Activated CD8-positive, alpha-beta T cell treated with anti-CD3 and anti-CD28 coated beads, Interleukin-2, amount 10 ng/mL, durations not matched to agents 7 days and 5 days (primary cell): ENCODE measurements at regions not wholly inside any gene's neighbourhood (a gene's known extent, or its start where the extent isn't known, plus 50 kb on each side); places are given as distances from the start of the nearest gene placed in this dataset.

Experiments
- ATAC-seq: fragments of 150-1000 bp; cut with Tn5 transposase; one replicate; pipeline ENCODE4 v1.10.0; 2021; ENCODE audit warnings: moderate library complexity
- CTCF ChIA-PET: fragments of 350-600 bp; sonication (Branson Sonifier 250); formaldehyde crosslinking; loops from one replicate; lab custom pipeline; 2021; ENCODE audit warnings: antibody characterized with exemption; lab: Charles Lee
- POLR2A ChIA-PET: fragments of 350-600 bp; sonication (Branson Sonifier 250); formaldehyde crosslinking; loops from one replicate; lab custom pipeline; 2021; ENCODE audit warnings: antibody characterized with exemption; lab: Charles Lee
- DNase-seq: peaks from one replicate; pipeline ENCODE4 v3.0.0-alpha.2; 2020
- H3K27ac Mint-ChIP-seq: one replicate; pipeline ENCODE4 v1.8.0; 2021; ENCODE audit warnings: mild to moderate bottlenecking, mixed read lengths
- H3K27me3 Mint-ChIP-seq: one replicate; pipeline ENCODE4 v1.8.0; 2021; ENCODE audit warnings: low read depth, mixed read lengths
- H3K36me3 Mint-ChIP-seq: one replicate; pipeline ENCODE4 v1.8.0; 2021; ENCODE audit warnings: low read depth, mixed read lengths
- H3K4me1 Mint-ChIP-seq: one replicate; pipeline ENCODE4 v1.8.0; 2021; ENCODE audit warnings: low read depth, mixed read lengths
- H3K4me3 Mint-ChIP-seq: one replicate; pipeline ENCODE4 v1.8.0; 2021; ENCODE audit warnings: mild to moderate bottlenecking, mixed read lengths
- H3K9me3 Mint-ChIP-seq: one replicate; pipeline ENCODE4 v1.8.0; 2022; ENCODE audit warnings: mixed read lengths; ENCODE audit not compliant: insufficient read depth

DNA sequence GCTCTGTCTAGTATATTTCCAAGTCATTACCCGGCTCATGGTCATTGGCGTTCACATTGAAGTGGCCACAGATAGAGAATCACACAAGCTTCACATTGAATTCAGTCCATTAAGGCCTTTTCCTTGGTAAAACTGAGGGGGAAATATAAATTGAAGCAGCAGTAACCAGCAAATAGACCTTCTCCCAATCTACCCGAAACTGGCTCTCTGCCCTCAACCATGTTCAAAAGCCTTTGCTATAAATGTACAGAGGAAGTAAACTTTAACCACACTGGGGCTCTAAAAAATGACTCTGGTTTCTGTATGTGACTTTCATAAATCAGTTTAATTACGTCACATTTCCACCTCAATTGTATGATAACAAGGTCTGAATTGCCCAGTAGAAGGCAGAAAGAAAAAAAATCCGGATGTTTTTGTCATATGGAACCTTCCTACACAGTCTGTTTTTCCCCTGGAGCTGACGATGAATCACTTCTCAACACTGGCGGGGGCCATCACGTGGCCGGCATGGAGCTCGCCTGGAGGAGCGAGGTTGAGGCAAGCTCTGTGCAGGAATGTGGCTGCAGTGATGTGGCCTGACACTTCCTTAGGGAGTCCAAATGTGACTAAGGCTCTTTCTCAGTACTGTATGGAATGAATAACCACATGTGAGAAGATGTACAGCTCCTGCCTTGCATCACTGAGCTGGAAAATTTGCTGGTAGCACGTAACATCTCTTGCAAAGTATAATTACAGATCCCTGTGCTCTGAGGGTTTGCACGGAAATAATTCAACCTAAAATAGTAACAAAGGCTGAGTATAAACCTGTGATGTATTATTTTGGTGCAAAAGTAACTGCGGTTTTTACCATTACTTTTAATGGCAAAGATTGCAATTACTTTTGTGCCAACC lies 58.6 kb upstream of the SNX9 start:
- H3K4me1 Mint-ChIP-seq: peaks cover 72% of the 10 kb centered on the region
- H3K27ac Mint-ChIP-seq: peak overlapping the region; percentile 91
- H3K9me3 Mint-ChIP-seq: no peaks in the 10 kb centered on the region
- no peaks in the 10 kb centered on the region for H3K36me3 Mint-ChIP-seq
- H3K4me3 Mint-ChIP-seq: peak overlapping the region; percentile 46
- POLR2A ChIA-PET: interaction anchor here (0.9 to 1.1 kb wide), 3 partner anchors 36 to 442 kb away, joined by 3 to 4 read pairs (median 4); no protein-coding TSS in a partner anchor
- DNase-seq (peak; percentile 80), ATAC-seq (peak; percentile 68)
- CTCF ChIA-PET: interaction anchor here (1.1 to 6.9 kb wide), 7 partner anchors 9 to 450 kb away, joined by 3 to 79 read pairs (median 6); no protein-coding TSS in a partner anchor
- H3K27me3 Mint-ChIP-seq: peaks cover 4% of the 10 kb centered on the region

DNA sequence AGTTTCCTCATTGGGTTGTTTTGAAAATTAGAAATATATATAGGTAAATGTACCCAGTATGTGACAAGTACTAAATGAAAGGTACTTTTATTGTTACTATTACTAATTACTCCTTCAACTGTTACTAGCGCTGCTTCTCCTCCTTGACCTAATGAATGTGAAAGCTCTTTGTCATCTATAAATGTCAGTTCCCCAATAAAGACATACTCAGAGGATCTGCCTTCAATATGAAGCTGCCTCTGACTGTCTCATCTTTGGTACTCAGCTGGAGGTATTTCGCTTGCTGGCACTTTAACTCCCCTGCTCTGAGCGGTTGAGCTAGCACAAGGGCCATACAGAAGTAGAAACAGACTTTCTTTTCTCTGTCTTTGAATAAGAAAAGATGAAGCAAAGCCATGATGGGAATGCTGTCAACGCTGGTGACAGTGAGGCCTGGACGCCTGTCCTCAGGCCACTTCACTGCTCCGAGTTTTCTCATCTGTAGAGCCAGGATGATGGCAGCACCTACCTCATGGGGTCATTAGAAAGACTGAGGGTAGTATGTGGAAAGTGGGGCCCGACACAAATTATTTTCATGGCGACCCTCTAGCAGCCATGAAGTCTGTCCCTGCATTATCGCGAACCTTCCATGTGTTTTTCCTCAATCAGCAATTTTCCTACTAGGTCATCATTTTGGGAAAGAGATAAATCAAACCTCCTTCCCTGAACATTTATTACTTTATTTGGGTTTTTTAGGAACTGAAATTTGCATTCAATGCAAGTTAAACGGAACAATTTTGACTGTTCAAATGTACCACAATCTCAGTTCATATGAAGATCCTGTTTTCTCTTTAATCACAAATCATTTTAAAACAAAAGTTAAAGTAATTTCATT lies 55.9 kb upstream of the SNX9 start:
- Mint-ChIP-seq H3K27me3 (peaks cover 2% of the 10 kb centered on the region), H3K4me3 (no peak overlapping the region), H3K36me3 (no peaks in the 10 kb centered on the region), H3K9me3 (no peaks in the 10 kb centered on the region), H3K27ac (no peak overlapping the region), H3K4me1 (peaks cover 56% of the 10 kb centered on the region)
- peak; percentile 19 for DNase-seq
- ChIA-PET CTCF (interaction anchor here (2.4 kb wide), 1 partner anchor 11 kb away, joined by 8 read pairs; no protein-coding TSS in a partner anchor), POLR2A (no interaction called here)
- no peak for ATAC-seq

DNA sequence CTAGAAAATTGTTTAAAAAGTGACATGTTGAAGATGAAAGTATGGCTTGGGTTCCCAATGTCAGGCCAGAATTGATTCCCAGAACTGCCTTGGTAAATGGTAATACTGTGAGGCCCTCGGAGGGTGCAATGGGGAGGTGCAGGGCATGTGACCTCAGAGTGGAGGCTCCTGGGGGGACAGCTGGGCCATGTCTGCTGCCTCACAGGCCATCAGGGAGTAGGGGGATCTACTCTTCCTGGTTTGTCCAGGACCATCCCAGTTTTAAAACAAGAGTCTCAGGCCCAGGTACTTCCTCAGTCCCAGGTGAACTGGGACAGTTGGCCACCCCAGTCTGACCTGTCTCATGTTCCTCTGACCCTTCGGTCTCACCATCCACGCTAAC lies 55.3 kb upstream of the SNX9 start:
- H3K4me3 Mint-ChIP-seq: no peak overlapping the region
- H3K27me3 Mint-ChIP-seq: peaks cover 5% of the 10 kb centered on the region
- peaks cover 50% of the 10 kb centered on the region for H3K4me1 Mint-ChIP-seq
- DNase-seq: peak; percentile 17
- H3K27ac Mint-ChIP-seq: no peak overlapping the region
- H3K9me3 Mint-ChIP-seq: no peaks in the 10 kb centered on the region
- no peaks in the 10 kb centered on the region for H3K36me3 Mint-ChIP-seq
- ATAC-seq: no peak
- POLR2A ChIA-PET: no interaction called here
- CTCF ChIA-PET: no interaction called here

DNA sequence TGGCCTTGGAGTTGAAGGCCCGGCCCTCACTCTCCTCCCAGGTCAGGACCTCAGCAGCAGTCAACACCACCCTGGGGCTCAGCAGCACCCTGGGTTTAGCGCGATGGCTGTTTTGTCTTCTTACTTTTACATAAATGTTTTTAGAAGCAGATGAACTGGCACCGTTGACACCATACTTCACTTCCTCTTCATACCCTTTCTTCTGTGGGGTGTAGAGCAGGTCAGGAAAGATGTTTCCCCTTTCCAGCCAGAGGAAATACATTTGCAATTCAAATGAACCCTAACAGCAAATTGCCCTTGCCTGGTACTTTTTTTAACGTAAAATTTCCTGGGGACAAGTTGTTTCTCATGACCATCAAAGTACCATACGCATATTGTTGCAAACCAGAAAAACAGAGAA lies 54.7 kb upstream of the SNX9 start:
- Mint-ChIP-seq H3K9me3 (no peaks in the 10 kb centered on the region), H3K4me3 (no peak overlapping the region), H3K27ac (peak overlapping the region; percentile 62), H3K36me3 (peaks cover under 1% of the 10 kb centered on the region), H3K4me1 (peaks cover 44% of the 10 kb centered on the region), H3K27me3 (peaks cover 8% of the 10 kb centered on the region)
- POLR2A ChIA-PET: no interaction called here
- DNase-seq (no peak), ATAC-seq (no peak)
- CTCF ChIA-PET: interaction anchor here (3.1 kb wide), 1 partner anchor 12 kb away, joined by 16 read pairs; no protein-coding TSS in a partner anchor

DNA sequence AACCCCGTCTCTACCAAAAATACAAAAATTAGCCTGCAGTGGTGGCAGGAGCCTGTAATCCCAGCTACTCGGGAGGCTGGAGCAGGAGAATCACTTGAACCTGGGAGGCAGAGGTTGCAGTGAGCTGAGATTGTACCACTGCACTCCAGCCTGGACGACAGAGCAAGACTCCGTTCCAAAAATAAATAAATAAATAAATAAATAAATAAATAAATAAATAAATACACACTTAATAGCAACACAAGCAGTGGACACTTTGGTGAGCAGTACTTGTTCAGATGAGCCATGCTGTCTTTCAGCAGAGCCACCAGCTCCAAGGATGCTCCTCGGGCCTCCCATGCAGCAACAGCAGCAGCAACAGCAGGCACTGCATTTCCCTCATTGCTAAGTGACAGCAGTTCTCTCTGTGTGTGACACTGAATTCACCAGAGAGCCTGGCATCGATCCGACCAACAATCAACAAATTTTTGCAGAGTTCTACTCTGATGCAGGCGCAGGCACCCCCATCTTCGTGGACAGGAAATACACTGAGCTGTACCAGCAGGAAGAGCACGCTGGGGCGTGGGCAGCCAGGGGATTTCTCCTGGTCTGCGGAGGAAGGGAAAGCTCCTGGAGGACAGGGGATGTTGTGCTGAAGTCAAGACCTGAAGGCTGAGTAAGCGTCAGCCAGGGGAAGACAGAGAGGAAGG lies 54.0 kb upstream of the SNX9 start:
- H3K27me3 Mint-ChIP-seq: peaks cover 12% of the 10 kb centered on the region
- DNase-seq (peak; percentile 21), ATAC-seq (no peak)
- H3K36me3 Mint-ChIP-seq: peaks cover 2% of the 10 kb centered on the region
- POLR2A ChIA-PET: interaction anchor here (0.8 kb wide), 2 partner anchors 10 to 32 kb away, joined by 3 read pairs; no protein-coding TSS in a partner anchor
- CTCF ChIA-PET: interaction anchor here (3.1 kb wide), 1 partner anchor 13 kb away, joined by 16 read pairs; no protein-coding TSS in a partner anchor
- no peak overlapping the region for H3K4me3 Mint-ChIP-seq
- H3K4me1 Mint-ChIP-seq: peaks cover 40% of the 10 kb centered on the region
- no peaks in the 10 kb centered on the region for H3K9me3 Mint-ChIP-seq
- peak overlapping the region; percentile 5 for H3K27ac Mint-ChIP-seq

DNA sequence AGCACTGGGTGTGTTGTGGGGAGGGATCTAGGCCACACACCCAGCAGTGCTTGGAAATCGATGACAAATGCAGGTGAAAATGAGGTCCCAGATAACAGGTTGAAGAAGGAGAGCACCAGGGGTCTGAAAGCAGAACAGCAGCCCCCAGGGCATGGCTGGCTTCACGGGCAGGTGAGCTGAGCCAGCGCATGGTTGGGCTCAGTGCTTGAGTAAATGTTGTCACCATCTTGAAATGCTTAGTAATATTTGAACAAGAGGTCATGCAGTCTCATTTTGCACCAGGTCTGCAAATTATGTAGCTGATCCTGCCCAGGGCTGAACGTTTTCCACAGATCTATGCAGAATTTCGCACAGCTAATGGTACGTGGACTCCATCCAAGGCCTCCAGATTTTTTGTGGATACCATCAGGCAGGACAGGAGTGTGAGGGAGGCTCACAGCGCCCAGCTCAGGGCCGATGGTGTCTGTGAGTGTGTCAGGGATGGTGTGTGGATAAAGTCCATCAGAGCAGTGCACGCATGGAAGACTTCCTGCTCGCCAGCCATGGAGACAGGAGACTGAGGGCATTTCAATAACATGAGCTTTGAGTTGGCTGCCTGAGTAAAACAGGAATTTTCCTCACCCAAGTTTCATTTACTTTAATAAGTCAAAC lies 53.1 kb upstream of the SNX9 start:
- DNase-seq (no peak), ATAC-seq (no peak)
- H3K27ac Mint-ChIP-seq: no peak overlapping the region
- ChIA-PET CTCF (interaction anchor here (1.0 to 3.1 kb wide), 4 partner anchors 9 to 104 kb away, joined by 3 to 16 read pairs (median 4); no protein-coding TSS in a partner anchor), POLR2A (interaction anchor here (0.8 kb wide), 1 partner anchor 31 kb away, joined by 3 read pairs; no protein-coding TSS in a partner anchor)
- H3K4me1 Mint-ChIP-seq: peaks cover 31% of the 10 kb centered on the region
- no peak overlapping the region for H3K4me3 Mint-ChIP-seq
- no peaks in the 10 kb centered on the region for H3K9me3 Mint-ChIP-seq
- peaks cover 2% of the 10 kb centered on the region for H3K36me3 Mint-ChIP-seq
- H3K27me3 Mint-ChIP-seq: peaks cover 12% of the 10 kb centered on the region

DNA sequence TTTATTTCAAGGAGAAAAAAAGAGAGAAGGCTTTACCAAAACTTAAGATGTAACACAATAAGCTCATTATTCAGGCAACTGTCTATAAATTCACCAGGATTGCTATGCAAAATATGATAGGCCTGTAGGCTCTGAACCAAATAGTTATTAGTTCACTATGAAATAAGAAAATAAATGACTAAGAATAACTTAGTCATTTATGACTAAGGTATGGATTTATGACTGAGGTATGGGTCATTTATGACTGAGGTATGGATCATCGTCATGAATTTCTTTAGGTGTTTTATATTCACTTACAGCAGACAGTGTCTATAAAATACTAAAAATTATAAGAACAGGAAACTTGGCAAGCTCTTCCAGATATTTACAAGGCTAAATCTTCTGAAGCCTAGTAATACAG lies 52.1 kb upstream of the SNX9 start:
- peaks cover 2% of the 10 kb centered on the region for H3K36me3 Mint-ChIP-seq
- peaks cover 15% of the 10 kb centered on the region for H3K27me3 Mint-ChIP-seq
- POLR2A ChIA-PET: no interaction called here
- CTCF ChIA-PET: interaction anchor here (1.3 to 3.1 kb wide), 3 partner anchors 10 to 103 kb away, joined by 3 to 16 read pairs (median 6); no protein-coding TSS in a partner anchor
- no peak for ATAC-seq
- DNase-seq: no peak
- no peaks in the 10 kb centered on the region for H3K9me3 Mint-ChIP-seq
- no peak overlapping the region for H3K4me3 Mint-ChIP-seq
- H3K27ac Mint-ChIP-seq: no peak overlapping the region
- H3K4me1 Mint-ChIP-seq: peaks cover 28% of the 10 kb centered on the region

DNA sequence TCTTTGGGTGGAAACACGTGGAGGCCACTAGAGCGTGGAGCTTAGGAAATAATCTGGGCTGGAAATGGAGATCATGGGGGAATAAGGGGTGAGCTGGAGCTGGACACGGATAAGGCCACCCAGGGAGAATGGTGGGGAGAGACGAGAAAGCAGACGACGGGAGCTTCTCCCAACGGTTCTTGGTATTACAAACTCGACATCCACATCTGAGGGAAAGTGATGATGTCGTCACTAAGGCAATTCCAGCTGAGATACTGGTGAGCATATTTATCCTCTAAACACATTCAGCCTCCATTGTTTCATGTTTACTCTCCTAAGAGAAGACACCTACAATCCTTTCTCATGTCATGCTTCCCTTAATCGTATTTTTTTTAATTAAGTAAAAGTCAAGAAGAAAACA lies 50.2 kb upstream of the SNX9 start:
- no peaks in the 10 kb centered on the region for H3K9me3 Mint-ChIP-seq
- peaks cover 21% of the 10 kb centered on the region for H3K4me1 Mint-ChIP-seq
- peaks cover 12% of the 10 kb centered on the region for H3K27me3 Mint-ChIP-seq
- ChIA-PET POLR2A (no interaction called here), CTCF (no interaction called here)
- H3K4me3 Mint-ChIP-seq: no peak overlapping the region
- DNase-seq: no peak
- no peak overlapping the region for H3K27ac Mint-ChIP-seq
- peaks cover 2% of the 10 kb centered on the region for H3K36me3 Mint-ChIP-seq
- ATAC-seq: no peak
